Ishikawa (cell line): ENCODE measurements at regions not wholly inside any gene's neighbourhood (a gene's known extent, or its start where the extent isn't known, plus 50 kb on each side); places are given as distances from the start of the nearest gene placed in this dataset.

Experiments used
- CREB1 ChIP-seq: IDR thresholded peaks from 2 replicates; pipeline ENCODE4 v1.6.1; 2012; ENCODE audit warnings: low read depth
- EGR1 ChIP-seq: IDR thresholded peaks from 2 replicates; pipeline ENCODE4 v1.6.1; 2012
- EP300 ChIP-seq: IDR thresholded peaks from 2 replicates; pipeline ENCODE4 v1.6.1; 2012; ENCODE audit warnings: borderline replicate concordance
- FOXM1 ChIP-seq: IDR thresholded peaks from 2 replicates; pipeline ENCODE4 v1.6.1; 2012; ENCODE audit warnings: low read depth, borderline replicate concordance
- RAD21 ChIP-seq: IDR thresholded peaks from 2 replicates; pipeline ENCODE4 v1.6.1; 2012; ENCODE audit warnings: low read depth
- TAF1 ChIP-seq: IDR thresholded peaks from 2 replicates; pipeline ENCODE4 v1.6.1; 2012; ENCODE audit warnings: low read depth, mild to moderate bottlenecking
- TCF12 ChIP-seq: IDR thresholded peaks from 2 replicates; pipeline ENCODE4 v1.6.1; 2012; ENCODE audit warnings: low read depth
- YY1 ChIP-seq: IDR thresholded peaks from 2 replicates; pipeline ENCODE4 v1.6.1; 2012; ENCODE audit warnings: low read depth
- ZBTB7A ChIP-seq: IDR thresholded peaks from 2 replicates; pipeline ENCODE4 v1.6.1; 2012; ENCODE audit warnings: low read depth
- TF ChIP-seq, protein P1 (sequence below): IDR thresholded peaks from 2 replicates; pipeline ENCODE4 v1.6.1; 2012; ENCODE audit warnings: low read depth, mild to moderate bottlenecking
- TF ChIP-seq, protein P2 (sequence below): IDR thresholded peaks from 2 replicates; pipeline ENCODE4 v1.6.1; 2012

DNA sequence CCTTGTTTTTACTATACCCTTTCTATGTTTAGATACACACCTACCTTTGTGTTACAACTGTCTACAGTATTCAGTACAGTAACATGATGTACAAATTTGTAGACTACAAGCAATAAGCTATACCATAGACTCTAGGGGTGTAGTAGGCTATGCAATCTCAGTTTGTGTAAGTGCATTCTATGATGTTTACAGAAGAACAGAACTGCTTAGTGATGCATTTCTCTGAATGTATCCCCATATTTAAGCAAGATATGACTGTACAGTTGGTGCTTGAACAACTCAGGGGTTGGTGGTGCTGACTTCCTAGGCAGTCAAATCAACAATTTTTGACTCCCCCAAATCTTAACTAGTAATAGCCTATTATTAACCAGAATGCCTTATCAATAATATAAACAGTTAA is 467.1 kb upstream of the TGFBR2 start:
- TF ChIP-seq ZBTB7A, result no peak
- TF ChIP-seq RAD21, result no peak
- TF ChIP-seq YY1, result no peak
- TF ChIP-seq, protein P1, sequence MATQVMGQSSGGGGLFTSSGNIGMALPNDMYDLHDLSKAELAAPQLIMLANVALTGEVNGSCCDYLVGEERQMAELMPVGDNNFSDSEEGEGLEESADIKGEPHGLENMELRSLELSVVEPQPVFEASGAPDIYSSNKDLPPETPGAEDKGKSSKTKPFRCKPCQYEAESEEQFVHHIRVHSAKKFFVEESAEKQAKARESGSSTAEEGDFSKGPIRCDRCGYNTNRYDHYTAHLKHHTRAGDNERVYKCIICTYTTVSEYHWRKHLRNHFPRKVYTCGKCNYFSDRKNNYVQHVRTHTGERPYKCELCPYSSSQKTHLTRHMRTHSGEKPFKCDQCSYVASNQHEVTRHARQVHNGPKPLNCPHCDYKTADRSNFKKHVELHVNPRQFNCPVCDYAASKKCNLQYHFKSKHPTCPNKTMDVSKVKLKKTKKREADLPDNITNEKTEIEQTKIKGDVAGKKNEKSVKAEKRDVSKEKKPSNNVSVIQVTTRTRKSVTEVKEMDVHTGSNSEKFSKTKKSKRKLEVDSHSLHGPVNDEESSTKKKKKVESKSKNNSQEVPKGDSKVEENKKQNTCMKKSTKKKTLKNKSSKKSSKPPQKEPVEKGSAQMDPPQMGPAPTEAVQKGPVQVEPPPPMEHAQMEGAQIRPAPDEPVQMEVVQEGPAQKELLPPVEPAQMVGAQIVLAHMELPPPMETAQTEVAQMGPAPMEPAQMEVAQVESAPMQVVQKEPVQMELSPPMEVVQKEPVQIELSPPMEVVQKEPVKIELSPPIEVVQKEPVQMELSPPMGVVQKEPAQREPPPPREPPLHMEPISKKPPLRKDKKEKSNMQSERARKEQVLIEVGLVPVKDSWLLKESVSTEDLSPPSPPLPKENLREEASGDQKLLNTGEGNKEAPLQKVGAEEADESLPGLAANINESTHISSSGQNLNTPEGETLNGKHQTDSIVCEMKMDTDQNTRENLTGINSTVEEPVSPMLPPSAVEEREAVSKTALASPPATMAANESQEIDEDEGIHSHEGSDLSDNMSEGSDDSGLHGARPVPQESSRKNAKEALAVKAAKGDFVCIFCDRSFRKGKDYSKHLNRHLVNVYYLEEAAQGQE, result no peak
- TF ChIP-seq, protein P2, sequence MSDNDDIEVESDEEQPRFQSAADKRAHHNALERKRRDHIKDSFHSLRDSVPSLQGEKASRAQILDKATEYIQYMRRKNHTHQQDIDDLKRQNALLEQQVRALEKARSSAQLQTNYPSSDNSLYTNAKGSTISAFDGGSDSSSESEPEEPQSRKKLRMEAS, result no peak
- no peak for TF ChIP-seq EP300
- no peak for TF ChIP-seq FOXM1
- no peak for TF ChIP-seq TAF1
- no peak for TF ChIP-seq EGR1
- TF ChIP-seq TCF12, result no peak
- TF ChIP-seq CREB1, result no peak
